ENCODE measurements at regions not wholly inside any gene's neighbourhood (a gene's known extent, or its start where the extent isn't known, plus 50 kb on each side); places are given as distances from the start of the nearest gene placed in this dataset.
A peak's percentile ranks its signal among the peaks of the same experiment; 100 is the strongest.

DNA sequence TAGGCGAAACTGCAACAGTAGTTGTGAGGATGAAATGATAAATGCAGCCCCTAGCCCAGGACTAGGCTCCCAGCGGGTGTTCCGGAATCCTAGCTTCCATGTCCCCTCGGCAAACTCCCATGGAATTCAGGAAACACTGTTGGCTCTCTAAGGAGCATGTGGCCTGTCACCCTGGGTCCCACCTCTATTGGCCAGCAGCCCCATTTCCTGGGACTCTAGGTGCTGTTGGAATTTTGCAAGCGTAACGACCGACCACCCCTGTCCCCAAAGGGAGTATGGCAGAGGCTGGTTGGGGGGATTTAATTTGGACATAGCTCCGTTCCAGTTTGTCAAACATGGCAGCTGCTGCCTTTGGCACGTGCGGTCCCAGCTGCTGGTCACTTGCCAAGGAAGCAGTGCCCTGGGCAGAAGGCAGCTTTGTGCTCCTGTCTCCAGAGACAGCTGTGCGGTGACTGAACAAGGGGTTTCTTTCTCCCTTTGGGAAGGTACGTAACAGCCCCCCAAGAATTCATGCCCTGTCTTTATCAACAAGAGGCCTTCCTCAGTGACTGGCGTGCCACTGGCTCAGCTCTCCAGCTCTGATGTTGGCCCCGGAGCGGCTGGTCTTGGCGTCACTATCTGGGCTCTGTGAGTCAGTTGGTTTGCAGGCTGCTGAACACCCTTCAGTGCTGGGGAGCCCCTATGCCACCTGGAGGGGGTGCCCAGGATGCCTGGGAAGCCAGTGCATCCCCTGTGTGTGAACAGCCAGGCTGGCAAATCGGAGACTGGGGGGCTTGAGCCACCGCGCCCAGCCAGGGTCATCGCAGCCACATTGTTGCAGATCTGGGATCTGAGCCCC lies 235.2 kb upstream of the TNRC6C start:
- no peak for DNase-seq

- DNase-seq, result no peak
These were observed 234.3 kb upstream of the TNRC6C start for GRCh38 chr17:77723909-77724875.

DNA sequence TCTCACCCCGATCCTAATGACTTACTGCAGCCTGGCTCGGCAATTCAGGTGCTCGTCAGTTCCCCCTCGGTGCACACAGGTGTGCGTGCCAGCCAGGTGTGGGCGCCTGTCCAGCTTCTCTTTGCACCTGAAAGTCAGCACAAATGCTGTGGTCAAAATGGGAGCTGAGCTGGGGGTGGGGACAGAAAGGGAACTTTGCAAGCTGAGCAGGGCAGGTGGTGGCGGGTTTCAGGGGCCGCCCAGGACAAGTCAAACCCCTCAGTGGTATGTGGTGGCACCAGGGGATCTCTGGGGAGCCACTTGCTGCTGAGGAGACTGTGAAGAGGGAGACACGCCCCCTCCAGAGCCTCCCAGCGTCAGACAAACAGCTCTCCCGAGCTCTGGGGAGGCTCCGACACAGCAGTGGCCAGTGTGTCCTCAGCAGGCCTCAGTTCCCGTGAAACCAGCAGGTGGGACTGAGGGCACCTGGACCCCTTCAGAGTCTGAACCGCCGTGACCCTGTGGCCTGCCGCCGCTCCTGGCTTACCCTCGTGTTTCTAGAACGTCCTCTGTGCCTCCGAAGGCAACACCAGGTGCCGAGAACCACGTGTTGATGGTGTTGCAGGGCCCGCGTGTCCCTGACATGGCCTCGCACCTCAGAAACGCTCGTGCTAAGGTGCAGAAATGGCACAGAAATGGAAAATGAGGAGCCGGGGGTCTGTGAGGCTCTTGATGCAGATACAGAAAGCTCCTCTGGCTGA lies 233.5 kb upstream of the TNRC6C start:
- peak; percentile 71 for DNase-seq

- DNase-seq, result no peak
These were observed 232.7 kb upstream of the TNRC6C start for GRCh38 chr17:77725846-77726245.

DNA sequence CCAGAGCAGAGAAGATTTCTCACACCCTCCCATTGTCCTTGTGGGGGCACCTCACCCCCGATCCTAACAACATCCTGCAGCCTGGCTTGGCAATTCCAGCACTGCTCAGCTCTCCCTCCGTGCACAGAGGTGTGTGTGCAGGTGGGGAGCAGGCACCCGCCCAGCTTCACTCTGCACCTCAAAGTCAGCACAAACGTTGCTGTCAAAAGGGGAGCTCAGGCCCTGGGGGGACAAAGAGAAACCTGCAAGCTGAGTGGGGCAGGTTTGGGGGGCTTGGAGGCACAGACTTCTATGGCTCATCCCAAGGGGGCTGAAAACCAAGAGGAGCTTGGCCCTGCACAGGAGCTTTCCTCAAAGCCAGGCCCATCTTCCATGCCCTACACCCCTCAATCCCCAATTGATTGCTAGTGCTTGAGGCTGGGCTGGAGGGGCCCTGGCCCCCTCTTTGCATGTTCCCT lies 231.9 kb upstream of the TNRC6C start:
- DNase-seq, result no peak

- DNase-seq, result no peak
These were observed 231.4 kb upstream of the TNRC6C start for GRCh38 chr17:77727037-77727615.

DNA sequence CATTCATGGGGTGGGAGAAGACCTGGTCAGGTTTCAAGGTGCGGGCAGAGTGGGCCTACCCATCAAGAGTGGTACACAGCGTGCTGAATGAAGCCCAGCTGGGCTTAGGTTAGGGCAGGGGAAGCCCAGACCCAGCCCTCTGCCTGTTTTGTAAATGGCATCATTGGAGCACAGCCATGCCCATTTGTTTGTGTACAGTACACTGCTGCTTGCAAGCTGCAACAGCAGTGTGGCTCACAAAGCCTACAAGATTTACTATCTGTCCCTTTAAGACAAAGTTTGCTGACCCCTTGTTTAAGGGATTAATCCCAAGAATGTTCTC lies 230.1 kb upstream of the TNRC6C start:
- no peak for DNase-seq

DNA sequence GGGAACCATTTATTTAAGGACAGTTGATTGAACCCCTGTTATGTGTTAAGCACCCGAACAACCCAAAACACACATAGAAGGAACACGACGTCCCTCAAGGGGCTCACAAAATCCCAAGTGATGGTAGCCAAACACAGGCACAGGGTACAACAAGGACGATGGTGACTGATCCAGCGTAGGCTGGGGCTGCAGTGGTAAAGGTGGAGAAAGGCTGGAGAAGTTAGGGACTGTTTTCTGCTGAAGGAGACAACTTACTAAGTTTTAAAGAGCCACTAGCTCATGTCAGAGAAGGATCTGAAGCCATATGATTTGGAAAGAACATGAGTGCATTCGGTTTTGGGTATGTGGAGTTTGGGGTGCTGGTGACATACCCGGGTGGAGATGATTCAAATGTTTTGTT lies 229.6 kb upstream of the TNRC6C start:
- no peak for DNase-seq

GRCh38 chr17:77729587-77729986 lies 228.9 kb upstream of the TNRC6C start:
- no peak for DNase-seq

DNA sequence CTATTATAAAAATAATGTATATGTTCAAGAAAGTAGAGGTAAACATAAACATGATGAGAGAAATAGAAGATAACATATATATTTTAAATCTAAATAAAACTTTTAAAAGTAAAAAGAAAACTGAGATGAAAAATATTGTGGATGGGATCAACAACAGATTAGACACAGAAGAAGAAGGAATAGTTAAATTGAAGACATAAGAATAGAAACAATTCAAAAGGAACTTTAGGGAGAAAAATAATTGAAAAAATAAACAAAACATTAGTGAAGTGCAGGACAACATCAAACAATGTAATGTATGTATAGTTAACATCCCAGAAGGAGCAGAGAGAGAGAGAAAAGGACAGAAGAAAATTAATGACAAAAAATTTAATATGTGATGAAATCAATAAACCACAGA lies 228.1 kb upstream of the TNRC6C start:
- no peak for DNase-seq

DNA sequence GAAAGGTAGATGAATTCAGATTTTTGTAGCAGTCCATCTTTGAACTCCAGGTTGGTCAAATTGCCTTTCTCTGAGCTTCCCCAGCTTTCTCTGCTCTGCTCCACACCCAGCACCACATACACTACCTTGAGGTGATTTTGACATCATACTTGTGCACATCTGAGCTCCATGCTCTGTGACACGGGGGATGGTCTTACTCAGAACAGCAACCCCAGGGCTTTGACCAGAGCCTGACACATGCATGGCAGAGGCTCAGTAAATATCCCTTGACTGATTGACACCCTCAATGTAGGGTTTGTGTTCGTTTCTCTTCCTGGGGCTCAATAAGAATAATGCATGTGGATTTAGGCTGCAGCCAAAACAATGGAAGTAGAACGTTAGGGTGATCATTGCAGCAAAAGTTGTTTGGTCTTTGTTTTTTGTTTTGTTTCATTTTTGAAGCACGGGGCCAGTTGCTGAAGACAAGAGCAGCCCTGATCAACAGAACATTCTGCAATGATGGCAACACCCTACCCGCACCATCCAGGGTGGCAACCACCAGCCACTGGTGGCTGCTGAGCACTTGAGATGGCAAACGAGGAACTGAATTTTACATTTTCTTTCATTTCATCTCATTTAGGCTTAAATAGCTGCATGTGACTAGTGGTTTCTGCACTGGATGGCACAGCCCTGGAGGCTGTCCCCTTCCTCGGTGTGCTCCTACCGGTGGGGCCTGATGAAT lies 224.8 kb upstream of the TNRC6C start:
- DNase-seq, result no peak

- DNase-seq, result peak; percentile 75
These were observed 224.0 kb upstream of the TNRC6C start for GRCh38 chr17:77734371-77735080.

DNA sequence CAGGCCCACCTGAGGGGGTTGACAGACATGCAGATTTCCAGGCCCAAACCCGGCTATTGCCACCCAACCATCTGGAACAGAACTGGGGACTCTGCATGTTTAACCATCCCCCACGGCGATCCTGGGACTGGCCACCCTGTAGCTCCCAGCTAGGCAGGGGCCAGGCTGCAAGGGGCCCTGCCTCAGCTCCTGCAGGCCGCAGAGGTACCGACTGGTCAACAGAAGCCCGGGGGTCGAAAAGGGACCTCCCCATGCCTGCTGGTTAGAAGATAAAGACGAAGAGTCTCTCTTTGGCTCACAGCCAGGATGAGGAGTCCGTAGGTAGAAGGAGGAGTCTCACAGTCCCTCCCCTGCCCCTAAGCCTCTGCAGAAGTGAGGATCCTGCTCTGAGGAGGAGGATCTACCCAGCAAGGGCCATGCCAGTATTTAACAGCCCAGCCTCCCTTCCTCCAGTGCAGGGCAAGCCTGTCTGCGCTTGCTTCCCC lies 223.4 kb upstream of the TNRC6C start:
- DNase-seq, result no peak

DNA sequence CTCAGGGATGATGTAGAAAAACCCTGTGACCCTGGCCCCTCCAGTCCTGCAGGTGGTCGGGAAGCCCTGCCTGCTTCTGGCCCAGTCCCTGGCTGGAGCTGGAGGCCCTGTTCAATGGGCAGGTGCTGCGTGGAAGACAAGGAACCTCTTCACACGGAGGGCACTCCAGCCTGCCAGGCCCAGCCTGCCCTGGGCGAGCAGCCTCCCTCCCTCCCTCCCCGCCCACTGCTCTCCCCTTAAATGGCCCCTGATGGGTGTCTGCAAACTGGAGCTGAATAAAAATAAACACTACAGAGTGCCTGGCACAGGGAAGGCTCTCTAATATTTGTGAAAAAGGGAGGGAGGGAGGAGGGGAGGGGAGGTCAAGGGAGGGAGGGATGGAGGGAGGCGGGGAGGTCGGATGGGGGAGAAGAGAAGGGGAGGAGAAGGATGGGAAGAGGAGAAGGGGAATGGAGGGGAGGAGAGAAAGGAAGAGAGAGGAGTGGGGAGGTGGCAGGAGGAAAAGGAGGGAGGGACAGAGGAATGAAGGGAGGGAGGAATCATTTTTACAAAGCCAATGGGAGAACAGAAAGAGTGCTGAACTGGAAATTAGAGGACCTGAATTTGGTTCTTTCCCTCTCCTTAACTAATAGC lies 222.8 kb upstream of the TNRC6C start:
- peak; percentile 48 for DNase-seq

DNA sequence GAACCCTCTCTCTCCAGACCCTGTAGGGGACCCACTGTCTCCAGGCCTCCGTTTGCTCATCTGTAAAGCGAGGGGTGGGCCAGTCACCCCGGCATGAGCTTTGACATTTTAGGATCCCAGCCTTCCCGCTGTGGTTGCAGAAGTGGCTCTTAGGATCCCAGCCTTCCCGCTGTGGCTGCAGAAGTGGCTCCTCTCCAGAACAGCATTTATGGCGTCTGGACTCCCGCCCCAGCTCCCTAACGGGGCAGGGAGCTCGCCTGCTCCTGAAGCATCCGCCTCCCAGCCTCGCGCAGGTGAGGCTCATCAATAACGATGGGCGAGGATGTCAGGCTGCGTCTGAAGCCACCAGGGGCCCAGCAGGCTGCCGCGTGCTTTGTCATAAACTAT lies 222.3 kb upstream of the TNRC6C start:
- peak; percentile 52 for DNase-seq

- no peak for DNase-seq
These were observed 221.8 kb upstream of the TNRC6C start for GRCh38 chr17:77736721-77737120.

- peak; percentile 90 for DNase-seq
These were observed 220.8 kb upstream of the TNRC6C start for GRCh38 chr17:77737442-77738265.

DNA sequence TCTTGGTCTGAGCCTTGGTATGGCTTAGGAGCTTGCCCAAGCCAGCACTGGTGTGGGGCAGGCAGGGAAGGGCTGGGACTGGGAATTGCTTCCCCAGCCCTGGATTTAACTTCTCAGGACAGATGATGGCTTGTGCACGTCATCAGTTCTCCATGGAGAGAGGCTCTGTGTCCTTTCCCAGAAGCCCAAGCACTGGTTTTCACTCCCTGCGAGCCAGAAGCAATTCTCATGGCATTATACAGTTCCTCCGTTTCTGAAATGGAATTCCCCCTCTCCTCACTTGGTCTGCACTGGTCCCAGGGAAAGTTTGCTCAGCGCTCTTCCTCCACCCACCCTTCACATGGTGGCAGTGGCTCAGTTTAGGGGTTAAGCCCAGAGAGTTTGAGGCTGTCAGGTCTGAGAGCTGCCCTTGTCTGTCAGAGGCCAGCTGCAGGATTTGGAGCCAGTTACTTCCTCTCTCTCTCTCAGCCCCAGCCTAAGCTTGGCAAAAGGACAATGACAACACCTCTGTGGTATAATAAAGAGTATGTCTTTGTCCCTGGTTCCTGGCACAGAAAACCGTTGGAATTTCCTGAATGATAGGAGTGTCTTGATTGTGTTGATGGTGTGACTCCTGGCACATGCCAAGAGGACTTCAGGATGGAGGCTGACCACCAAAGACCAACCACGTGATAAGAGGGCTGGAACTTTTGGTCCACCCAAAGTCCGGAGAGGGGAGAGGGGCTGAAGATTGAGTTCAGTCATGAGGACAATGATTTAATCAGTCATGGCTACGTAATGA lies 219.6 kb upstream of the TNRC6C start:
- no peak for DNase-seq

DNA sequence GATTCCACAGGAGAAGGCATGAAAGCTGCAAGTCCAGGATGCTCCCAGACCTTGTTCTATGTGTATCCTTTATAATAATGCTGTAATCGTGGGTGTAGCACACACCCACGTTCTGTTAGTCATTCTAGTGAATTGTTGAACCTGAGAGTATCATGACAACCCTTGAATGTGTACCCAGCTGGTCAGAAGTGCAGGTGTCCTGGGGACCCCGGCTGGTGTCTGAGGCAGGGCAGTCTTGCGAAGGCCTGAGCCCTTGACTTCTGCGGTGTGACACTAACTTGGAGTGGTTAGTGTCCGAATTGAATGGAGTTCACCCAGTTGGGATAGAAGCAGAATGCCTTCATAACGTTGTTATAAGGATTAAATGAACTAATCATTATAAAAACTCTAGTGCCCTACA lies 218.0 kb upstream of the TNRC6C start:
- no peak for DNase-seq
